Stimulated activated CD8-positive, alpha-beta memory T cell treated with anti-CD3 and anti-CD28 coated beads, Interleukin-7, amount 100 ng/mL, for 1 hour (primary cell): ENCODE measurements at regions not wholly inside any gene's neighbourhood (a gene's known extent, or its start where the extent isn't known, plus 50 kb on each side); places are given as distances from the start of the nearest gene placed in this dataset.
"Not testable (repeated sequence)": the region's sequence is repeated elsewhere in the genome, so short reads cannot be mapped to it uniquely, and the experiment has no call there.

ENCODE experiments used
- DNase-seq, 2 donors: peaks; one replicate each; pipeline ENCODE4 v3.0.0-alpha.2; 2020; ENCODE audit warnings: low read depth in 2 of 2

- no peak for DNase-seq
Measured at GRCh38 chr12:13562915-13563742, 366.6 kb downstream of the EMP1 start.

GRCh38 chr12:13561923-13562322 is 365.4 kb downstream of the EMP1 start:
- no peak for DNase-seq

- no peak for DNase-seq
Measured at GRCh38 chr12:13559318-13559978, 362.9 kb downstream of the EMP1 start.

GRCh38 chr12:13552830-13553229 is 356.3 kb downstream of the EMP1 start:
- no peak for DNase-seq

- DNase-seq: no peak
Measured at GRCh38 chr12:13547283-13547682, 350.8 kb downstream of the EMP1 start.

- DNase-seq: no peak
Measured at GRCh38 chr12:13546231-13546630, 349.7 kb downstream of the EMP1 start.

GRCh38 chr12:13539051-13539450 is 342.5 kb downstream of the EMP1 start:
- DNase-seq: no peak

GRCh38 chr12:13538136-13538535 is 341.6 kb downstream of the EMP1 start:
- no peak for DNase-seq

- no peak for DNase-seq
Measured at GRCh38 chr12:13537623-13538022, 341.1 kb downstream of the EMP1 start.

- no peak for DNase-seq
Measured at GRCh38 chr12:13536219-13536910, 339.8 kb downstream of the EMP1 start.

GRCh38 chr12:13534645-13535398 is 338.3 kb downstream of the EMP1 start:
- DNase-seq: no peak

GRCh38 chr12:13534242-13534641 is 337.7 kb downstream of the EMP1 start:
- DNase-seq: no peak

- DNase-seq: no peak
Measured at GRCh38 chr12:13530966-13531365, 334.4 kb downstream of the EMP1 start.

- DNase-seq: not testable (repeated sequence)
Measured at GRCh38 chr12:13526185-13526921, 329.8 kb downstream of the EMP1 start.

GRCh38 chr12:13523536-13524307 is 327.2 kb downstream of the EMP1 start:
- DNase-seq: no peak

GRCh38 chr12:13518034-13518433 is 321.5 kb downstream of the EMP1 start:
- not testable (repeated sequence) for DNase-seq

GRCh38 chr12:13509740-13510139 is 313.2 kb downstream of the EMP1 start:
- DNase-seq: no peak

- no peak for DNase-seq
Measured at GRCh38 chr12:13505636-13506035, 309.1 kb downstream of the EMP1 start.

GRCh38 chr12:13505224-13505623 is 308.7 kb downstream of the EMP1 start:
- no peak for DNase-seq

GRCh38 chr12:13504736-13505135 is 308.2 kb downstream of the EMP1 start:
- DNase-seq: no peak
